ENCODE measurements at regions not wholly inside any gene's neighbourhood (a gene's known extent, or its start where the extent isn't known, plus 50 kb on each side); places are given as distances from the start of the nearest gene placed in this dataset.

DNA sequence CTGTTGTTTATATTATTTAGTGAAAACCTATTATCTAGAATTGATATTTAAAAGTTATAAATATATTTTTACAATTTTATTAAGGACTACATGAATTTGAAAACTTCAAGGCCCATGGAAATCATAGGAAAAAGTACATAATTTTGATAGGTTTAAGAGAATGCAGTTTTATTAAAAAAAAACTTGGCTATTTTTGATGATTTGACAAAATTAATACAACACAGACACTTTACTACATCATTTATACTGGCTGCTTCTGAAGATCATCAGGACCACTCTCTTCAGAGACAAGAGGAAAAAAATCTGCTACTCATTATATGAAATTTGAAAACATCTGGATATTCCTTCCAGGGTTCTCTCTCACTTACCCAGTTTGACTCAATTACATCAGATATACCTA, 637.7 kb downstream of the BCKDHB start:
- no peak overlapping the region for H3K4me3 ChIP-seq (replicated peaks; ENCODE audit: low read depth, low read length)
- DNase-seq (ENCODE audit: extremely low read depth, insufficient read length), result no peak
- H3K27me3 ChIP-seq (replicated peaks; ENCODE audit: control insufficient read depth, insufficient read depth, low read length), result no peaks in the 10 kb centered on the region
- H3K36me3 ChIP-seq (ENCODE audit: control insufficient read depth, insufficient read depth, low read length), result no peaks in the 10 kb centered on the region
- TF ChIP-seq, protein P1, sequence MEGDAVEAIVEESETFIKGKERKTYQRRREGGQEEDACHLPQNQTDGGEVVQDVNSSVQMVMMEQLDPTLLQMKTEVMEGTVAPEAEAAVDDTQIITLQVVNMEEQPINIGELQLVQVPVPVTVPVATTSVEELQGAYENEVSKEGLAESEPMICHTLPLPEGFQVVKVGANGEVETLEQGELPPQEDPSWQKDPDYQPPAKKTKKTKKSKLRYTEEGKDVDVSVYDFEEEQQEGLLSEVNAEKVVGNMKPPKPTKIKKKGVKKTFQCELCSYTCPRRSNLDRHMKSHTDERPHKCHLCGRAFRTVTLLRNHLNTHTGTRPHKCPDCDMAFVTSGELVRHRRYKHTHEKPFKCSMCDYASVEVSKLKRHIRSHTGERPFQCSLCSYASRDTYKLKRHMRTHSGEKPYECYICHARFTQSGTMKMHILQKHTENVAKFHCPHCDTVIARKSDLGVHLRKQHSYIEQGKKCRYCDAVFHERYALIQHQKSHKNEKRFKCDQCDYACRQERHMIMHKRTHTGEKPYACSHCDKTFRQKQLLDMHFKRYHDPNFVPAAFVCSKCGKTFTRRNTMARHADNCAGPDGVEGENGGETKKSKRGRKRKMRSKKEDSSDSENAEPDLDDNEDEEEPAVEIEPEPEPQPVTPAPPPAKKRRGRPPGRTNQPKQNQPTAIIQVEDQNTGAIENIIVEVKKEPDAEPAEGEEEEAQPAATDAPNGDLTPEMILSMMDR (IDR thresholded peaks at IDR 0.05; ENCODE audit: insufficient read depth, low read length, poor library complexity, severe bottlenecking), result no peak

DNA sequence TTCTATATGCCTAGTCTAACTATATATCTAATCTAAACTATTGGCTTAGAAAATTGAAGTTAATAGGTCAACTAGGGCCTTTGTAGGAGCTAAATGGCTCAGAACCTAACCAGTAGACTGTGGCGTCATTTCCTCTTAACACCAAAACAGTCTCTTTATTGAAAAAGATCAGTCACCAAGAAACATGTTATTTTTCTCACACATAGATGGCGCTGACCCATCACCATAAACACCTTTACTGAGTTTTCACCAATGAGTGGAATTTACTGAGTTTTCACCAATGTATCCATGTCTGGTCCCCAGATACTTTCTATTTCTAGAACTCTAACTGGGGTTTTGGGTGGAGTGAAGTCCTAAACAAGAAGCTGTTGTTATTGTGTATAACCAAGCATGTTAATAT, 636.0 kb downstream of the BCKDHB start:
- Histone ChIP-seq H3K36me3 (ENCODE audit: control insufficient read depth, insufficient read depth, low read length) (no peaks in the 10 kb centered on the region), H3K4me3 (replicated peaks; ENCODE audit: low read depth, low read length) (no peak overlapping the region), H3K27me3 (replicated peaks; ENCODE audit: control insufficient read depth, insufficient read depth, low read length) (no peaks in the 10 kb centered on the region)
- DNase-seq (ENCODE audit: extremely low read depth, insufficient read length), result no peak
- TF ChIP-seq, protein P1 (IDR thresholded peaks at IDR 0.05; ENCODE audit: insufficient read depth, low read length, poor library complexity, severe bottlenecking), result peak; percentile 10

DNA sequence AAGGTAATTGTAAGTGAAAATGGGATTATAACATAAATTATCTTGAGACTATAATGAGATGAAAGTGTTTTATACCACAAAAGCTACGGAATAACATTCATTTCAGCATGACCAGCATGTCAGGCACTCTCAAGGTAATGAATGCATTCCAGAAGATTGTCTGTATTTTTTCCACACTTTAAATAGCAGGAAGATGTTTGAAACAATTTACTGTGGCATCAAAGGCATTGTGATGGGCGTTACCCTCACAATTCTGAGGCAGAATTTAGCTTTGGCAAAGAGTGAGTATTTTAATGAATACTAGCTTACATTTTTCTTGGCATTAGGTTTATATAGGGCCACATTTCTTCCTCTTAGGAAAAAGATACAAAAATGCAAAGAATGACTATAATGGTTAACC, 627.2 kb downstream of the BCKDHB start:
- TF ChIP-seq, protein P1 (IDR thresholded peaks at IDR 0.05; ENCODE audit: insufficient read depth, low read length, poor library complexity, severe bottlenecking), result no peak
- Histone ChIP-seq H3K4me3 (replicated peaks; ENCODE audit: low read depth, low read length) (no peak overlapping the region), H3K36me3 (ENCODE audit: control insufficient read depth, insufficient read depth, low read length) (no peaks in the 10 kb centered on the region), H3K27me3 (replicated peaks; ENCODE audit: control insufficient read depth, insufficient read depth, low read length) (no peaks in the 10 kb centered on the region)
- DNase-seq (ENCODE audit: extremely low read depth, insufficient read length), result no peak

DNA sequence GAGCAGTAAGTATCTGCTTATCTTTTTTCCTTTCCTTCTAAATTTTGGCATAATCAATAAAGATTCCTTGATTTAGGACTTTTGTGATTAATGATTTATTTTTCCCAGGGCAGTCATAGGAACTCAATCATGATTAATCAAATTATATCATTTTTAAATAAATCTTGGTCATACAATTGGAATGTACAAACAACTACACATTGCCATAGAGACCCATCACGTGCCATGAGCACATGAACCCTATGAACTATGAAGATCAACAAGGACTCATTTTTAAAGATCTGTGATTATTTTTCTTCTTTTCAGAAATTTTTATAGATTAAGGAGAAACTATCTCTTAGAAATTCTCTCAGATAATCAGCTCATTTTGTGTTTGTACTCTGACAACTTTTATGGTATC, 622.4 kb downstream of the BCKDHB start:
- no peak for DNase-seq (ENCODE audit: extremely low read depth, insufficient read length)
- TF ChIP-seq, protein P1 (IDR thresholded peaks at IDR 0.05; ENCODE audit: insufficient read depth, low read length, poor library complexity, severe bottlenecking), result no peak
- H3K27me3 ChIP-seq (replicated peaks; ENCODE audit: control insufficient read depth, insufficient read depth, low read length), result no peaks in the 10 kb centered on the region
- H3K36me3 ChIP-seq (ENCODE audit: control insufficient read depth, insufficient read depth, low read length), result no peaks in the 10 kb centered on the region
- no peak overlapping the region for H3K4me3 ChIP-seq (replicated peaks; ENCODE audit: low read depth, low read length)

DNA sequence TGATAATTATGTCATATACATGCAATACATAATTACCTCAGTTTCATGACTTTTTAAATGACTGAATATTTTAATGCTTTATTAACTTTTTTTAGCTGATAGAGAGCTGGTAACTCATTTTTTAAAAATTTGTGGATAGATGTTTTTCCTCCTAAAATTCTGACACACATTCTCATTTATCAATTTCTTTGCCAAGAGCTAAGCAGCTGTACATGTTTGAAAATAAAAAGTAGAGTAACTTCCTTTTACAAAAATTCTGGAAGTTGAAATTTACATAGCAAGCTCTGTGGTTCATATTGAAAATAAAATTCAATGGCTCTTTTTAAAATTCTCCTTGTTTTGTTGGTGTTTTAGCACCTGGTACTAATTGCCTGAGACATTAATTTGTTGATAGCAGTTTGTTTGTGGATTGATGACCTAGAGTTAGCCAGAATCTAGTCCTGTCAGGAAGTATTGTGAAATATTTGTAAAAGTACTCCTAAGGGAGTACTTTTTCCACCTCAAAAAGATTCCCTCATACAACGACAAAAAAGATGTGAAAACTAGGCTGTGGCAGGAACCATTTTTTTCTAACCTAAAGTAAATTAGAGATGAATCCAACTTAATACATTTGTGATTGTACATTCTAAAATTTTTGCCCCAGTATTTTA, 621.8 kb downstream of the BCKDHB start:
- Histone ChIP-seq H3K27me3 (replicated peaks; ENCODE audit: control insufficient read depth, insufficient read depth, low read length) (no peaks in the 10 kb centered on the region), H3K4me3 (replicated peaks; ENCODE audit: low read depth, low read length) (no peak overlapping the region), H3K36me3 (ENCODE audit: control insufficient read depth, insufficient read depth, low read length) (no peaks in the 10 kb centered on the region)
- TF ChIP-seq, protein P1 (IDR thresholded peaks at IDR 0.05; ENCODE audit: insufficient read depth, low read length, poor library complexity, severe bottlenecking), result no peak
- DNase-seq (ENCODE audit: extremely low read depth, insufficient read length), result no peak
